GM12892 (cell line): ENCODE measurements at regions not wholly inside any gene's neighbourhood (a gene's known extent, or its start where the extent isn't known, plus 50 kb on each side); places are given as distances from the start of the nearest gene placed in this dataset.

Source experiments
- POLR2A ChIP-seq: IDR thresholded peaks from 2 replicates; pipeline ENCODE4 v1.6.1; 2011; ENCODE audit warnings: low read depth, low read length, control low read depth
- POLR2AphosphoS5 ChIP-seq: IDR thresholded peaks from 2 replicates; pipeline ENCODE4 v1.6.1; 2011; ENCODE audit warnings: low read depth, low read length, control low read depth
- TAF1 ChIP-seq: IDR thresholded peaks from 2 replicates; pipeline ENCODE4 v1.6.1; 2011; ENCODE audit warnings: low read depth, mild to moderate bottlenecking, control low read depth, low read length, borderline replicate concordance

DNA sequence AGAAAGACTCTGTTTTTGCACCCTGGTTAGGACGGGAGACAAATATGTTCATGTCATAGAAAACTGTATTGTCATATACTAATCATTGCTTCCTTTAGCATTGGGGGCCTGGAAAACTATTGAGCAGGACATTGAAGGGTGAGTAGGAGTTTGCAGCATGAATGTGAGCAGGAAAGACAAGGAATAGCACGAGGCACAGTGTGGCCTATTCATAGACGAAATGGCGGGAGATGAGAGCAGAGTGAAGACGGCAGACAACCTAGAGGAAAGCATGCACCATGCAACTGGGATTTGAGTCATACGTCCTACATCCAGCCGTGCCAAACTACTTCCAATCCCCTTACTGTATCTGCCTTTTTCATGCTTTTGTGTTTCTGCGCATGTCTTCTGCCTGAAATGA is 508.1 kb downstream of the NTRK3 start:
- no peak for TF ChIP-seq POLR2A
- TF ChIP-seq POLR2AphosphoS5 = no peak
- no peak for TF ChIP-seq TAF1
